ENCODE measurements at regions not wholly inside any gene's neighbourhood (a gene's known extent, or its start where the extent isn't known, plus 50 kb on each side); places are given as distances from the start of the nearest gene placed in this dataset.

DNA sequence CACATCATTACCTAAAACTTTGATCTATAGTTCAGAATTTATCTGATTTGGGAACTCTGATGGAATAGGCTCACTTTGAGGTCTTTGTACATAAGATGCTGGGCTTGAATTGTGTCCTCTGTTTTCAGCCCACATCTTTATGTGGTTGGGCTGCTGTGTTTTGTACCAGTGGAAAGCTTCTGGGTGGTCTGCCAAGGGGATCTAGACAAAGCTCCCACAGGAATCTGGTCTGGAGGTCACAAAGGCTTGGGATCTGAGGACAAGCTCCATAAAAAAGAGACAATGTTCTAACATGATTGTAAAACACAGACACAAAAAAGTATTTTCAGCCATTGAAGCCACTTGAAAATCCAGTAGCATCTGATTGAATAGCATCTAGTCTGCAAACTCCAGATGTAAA lies 393.5 kb upstream of the PITX2 start:
- Histone ChIP-seq H3K4me1 (no peaks in the 10 kb centered on the region), H3K27me3 (no peaks in the 10 kb centered on the region), H3K36me3 (no peaks in the 10 kb centered on the region), H3K4me3 (no peak overlapping the region), H3K27ac (no peak overlapping the region), H3K9me3 (no peaks in the 10 kb centered on the region)
- TF ChIP-seq EP300 (IDR thresholded peaks at IDR 0.05) (no peak), POLR2AphosphoS5 (IDR thresholded peaks at IDR 0.05) (no peak), POLR2A (IDR thresholded peaks at IDR 0.05) (no peak), CTCF (IDR thresholded peaks at IDR 0.05) (no peak)
- no peak for ATAC-seq

GRCh38 chr4:111018216-111018615 lies 395.3 kb upstream of the PITX2 start:
- ATAC-seq: no peak
- Histone ChIP-seq H3K4me3 (no peak overlapping the region), H3K27me3 (no peaks in the 10 kb centered on the region), H3K4me1 (no peaks in the 10 kb centered on the region), H3K9me3 (no peaks in the 10 kb centered on the region), H3K27ac (no peak overlapping the region), H3K36me3 (no peaks in the 10 kb centered on the region)
- TF ChIP-seq EP300 (IDR thresholded peaks at IDR 0.05) (no peak), POLR2A (IDR thresholded peaks at IDR 0.05) (no peak), POLR2AphosphoS5 (IDR thresholded peaks at IDR 0.05) (no peak), CTCF (IDR thresholded peaks at IDR 0.05) (no peak)
- WGBS, 2 donors (ENCODE audit: low coverage in 1 of 2): 30 to 45% methylated on average over 4 of the region's 4 CpGs

GRCh38 chr4:111020476-111020875 lies 397.6 kb upstream of the PITX2 start:
- Histone ChIP-seq H3K4me1 (no peaks in the 10 kb centered on the region), H3K27me3 (no peaks in the 10 kb centered on the region), H3K36me3 (no peaks in the 10 kb centered on the region), H3K9me3 (no peaks in the 10 kb centered on the region), H3K4me3 (no peak overlapping the region), H3K27ac (no peak overlapping the region)
- 50 to 90% methylated on average over 1 of the region's 1 CpG for WGBS, 2 donors (ENCODE audit: low coverage in 1 of 2)
- ATAC-seq: no peak
- TF ChIP-seq EP300 (IDR thresholded peaks at IDR 0.05) (no peak), POLR2AphosphoS5 (IDR thresholded peaks at IDR 0.05) (no peak), POLR2A (IDR thresholded peaks at IDR 0.05) (no peak), CTCF (IDR thresholded peaks at IDR 0.05) (no peak)

DNA sequence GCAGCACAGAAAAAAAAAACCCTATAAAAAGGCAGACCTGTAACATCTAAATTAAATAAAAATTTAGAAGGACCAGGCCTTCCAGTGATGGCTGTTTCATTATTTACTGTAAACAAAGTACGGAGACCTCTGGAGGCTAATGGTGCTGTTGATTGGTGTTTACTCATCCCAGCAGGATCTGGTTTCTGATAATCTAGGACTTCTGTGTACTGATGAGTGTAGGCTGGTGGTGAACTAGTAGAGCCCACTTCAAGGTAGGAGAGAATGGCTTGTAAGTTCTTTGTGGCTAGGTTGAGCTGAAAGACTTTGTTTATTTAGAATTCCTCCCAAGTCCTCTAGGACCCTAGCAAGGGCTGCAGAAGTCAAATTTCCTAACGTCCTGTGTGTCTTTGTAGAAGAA lies 398.1 kb upstream of the PITX2 start:
- H3K27ac ChIP-seq: no peak overlapping the region
- no peaks in the 10 kb centered on the region for H3K36me3 ChIP-seq
- WGBS, 2 donors (ENCODE audit: low coverage in 1 of 2): 47 to 59% methylated on average over 2 of the region's 2 CpGs
- no peak for ATAC-seq
- no peak overlapping the region for H3K4me3 ChIP-seq
- H3K4me1 ChIP-seq: no peaks in the 10 kb centered on the region
- H3K27me3 ChIP-seq: no peaks in the 10 kb centered on the region
- TF ChIP-seq POLR2A (IDR thresholded peaks at IDR 0.05) (no peak), POLR2AphosphoS5 (IDR thresholded peaks at IDR 0.05) (no peak), EP300 (IDR thresholded peaks at IDR 0.05) (no peak), CTCF (IDR thresholded peaks at IDR 0.05) (no peak)
- H3K9me3 ChIP-seq: no peaks in the 10 kb centered on the region

DNA sequence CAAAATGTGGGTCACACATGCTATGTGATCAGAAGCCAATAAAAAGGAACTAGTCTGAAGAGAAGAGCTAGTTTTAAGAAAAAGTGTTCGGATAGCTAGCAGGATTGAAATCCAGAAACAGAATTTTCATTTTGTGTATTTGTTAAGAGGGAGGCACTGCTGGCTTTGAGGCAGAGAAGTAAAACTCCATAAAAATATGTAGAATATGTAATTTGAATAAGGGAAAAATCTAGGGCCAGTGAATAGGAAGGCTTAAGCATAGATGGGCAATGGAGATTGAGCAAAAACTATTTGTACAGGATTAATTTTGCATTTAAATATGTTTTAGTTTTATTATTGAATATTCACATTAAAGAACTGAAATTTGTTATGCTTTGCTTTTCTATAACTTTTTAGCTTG lies 399.9 kb upstream of the PITX2 start:
- no peak for TF ChIP-seq POLR2AphosphoS5 (IDR thresholded peaks at IDR 0.05)
- TF ChIP-seq POLR2A (IDR thresholded peaks at IDR 0.05): no peak
- no peak for TF ChIP-seq CTCF (IDR thresholded peaks at IDR 0.05)
- no peak for TF ChIP-seq EP300 (IDR thresholded peaks at IDR 0.05)
- WGBS, 2 donors (ENCODE audit: low coverage in 1 of 2): 72 to 86% methylated on average over 1 of the region's 1 CpG

More for the DNA sequence above, 399.9 kb upstream of the PITX2 start:
- Histone ChIP-seq H3K9me3 (no peaks in the 10 kb centered on the region), H3K4me1 (no peaks in the 10 kb centered on the region), H3K4me3 (no peak overlapping the region), H3K27me3 (no peaks in the 10 kb centered on the region), H3K36me3 (no peaks in the 10 kb centered on the region), H3K27ac (no peak overlapping the region)
- ATAC-seq: no peak
